ENCODE measurements at regions not wholly inside any gene's neighbourhood (a gene's known extent, or its start where the extent isn't known, plus 50 kb on each side); places are given as distances from the start of the nearest gene placed in this dataset.

- TF ChIP-seq POLR2A (IDR thresholded peaks at IDR 0.05; ENCODE audit: low read length) (no peak), GATA1 (IDR thresholded peaks at IDR 0.05; ENCODE audit: low read depth, low read length) (no peak)
Measured at GRCh38 chr1:88504601-88505000, 179.5 kb upstream of the PKN2 start.

All from erythroblast (primary cell).